Cardiac fibroblast (primary cell): ENCODE measurements at regions not wholly inside any gene's neighbourhood (a gene's known extent, or its start where the extent isn't known, plus 50 kb on each side); places are given as distances from the start of the nearest gene placed in this dataset.

Experiments
- DNase-seq, 2 donors: peaks; one replicate each; pipeline versions ENCODE4 v3.0.0 to v3.0.0-alpha.2; 2010; ENCODE audit warnings: low read depth in 2 of 2
- H3K4me3 ChIP-seq, 2 donors: replicated peaks in 1 of 2; 1 replicate in 1 of 2; 2 replicates in 1 of 2; pipeline ENCODE4 v1.5.1; 2011; ENCODE audit warnings: low read depth in 2 of 2, low read length in 2 of 2, mild to moderate bottlenecking in 2 of 2, moderate library complexity in 1 of 2
- CTCF ChIP-seq: IDR thresholded peaks from one replicate; pipeline ENCODE4 v1.5.1; 2011; ENCODE audit warnings: low read depth, mild to moderate bottlenecking, low read length, inconsistent platforms

DNA sequence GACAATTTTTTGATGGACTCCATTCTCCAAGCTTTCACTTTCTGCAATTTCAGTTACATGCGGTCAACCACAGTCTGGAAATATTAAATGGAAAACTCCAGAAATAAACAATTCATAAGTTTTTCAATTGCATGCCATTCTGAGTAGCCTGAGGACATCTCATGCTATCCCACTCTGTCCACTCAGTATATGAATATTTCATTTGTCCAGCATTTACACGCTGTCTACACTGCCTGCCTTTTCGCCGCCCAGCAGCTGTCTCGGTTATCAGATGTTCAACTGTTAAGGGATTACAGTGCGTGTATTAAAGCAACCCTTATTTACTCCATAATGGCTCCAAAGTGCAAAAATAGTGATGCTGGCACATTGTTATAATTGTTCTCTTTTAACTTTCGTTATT is 116.3 kb downstream of the ADSS2 start:
- H3K4me3 ChIP-seq = no peak overlapping the region
- no peak for DNase-seq
- no peak for TF ChIP-seq CTCF

DNA sequence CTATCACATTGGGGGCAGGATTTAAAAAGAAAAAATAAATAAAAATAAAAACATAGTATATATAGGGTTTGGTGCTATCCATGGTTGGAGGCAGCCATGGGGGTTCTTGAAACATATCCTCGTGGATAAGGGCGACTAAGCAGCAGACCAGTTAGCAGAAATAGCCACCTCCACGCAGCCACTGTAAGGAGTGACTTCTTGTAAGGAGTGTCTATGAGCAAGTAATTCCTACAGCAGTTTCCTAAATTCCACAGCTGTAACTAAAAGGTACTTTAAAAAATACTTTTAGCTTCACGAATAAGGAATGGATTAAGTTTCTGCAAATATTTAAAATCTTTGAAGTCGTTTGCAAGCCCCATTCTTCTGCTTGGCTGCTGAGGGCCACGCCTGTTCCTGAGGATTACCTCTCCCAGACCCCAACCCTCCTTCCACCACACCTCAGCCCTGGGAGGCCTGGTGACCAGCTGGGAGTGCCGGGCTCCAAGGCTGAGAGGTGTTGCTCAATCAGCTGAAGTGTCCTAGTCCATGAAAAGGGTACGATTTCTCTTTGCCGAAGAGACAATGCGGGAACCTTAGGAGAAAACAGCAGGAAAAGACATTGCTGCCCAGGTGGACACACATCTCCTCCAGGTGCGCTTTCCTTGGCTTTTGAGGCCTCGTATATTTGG is 115.3 kb downstream of the ADSS2 start:
- DNase-seq = no peak
- no peak for TF ChIP-seq CTCF
- no peak overlapping the region for H3K4me3 ChIP-seq

- no peak for TF ChIP-seq CTCF
- H3K4me3 ChIP-seq = no peak overlapping the region
- DNase-seq = no peak
Observed at GRCh38 chr1:244337839-244338238, 113.9 kb downstream of the ADSS2 start.

- no peak for DNase-seq
- no peak for TF ChIP-seq CTCF
- no peak overlapping the region for H3K4me3 ChIP-seq
Observed at GRCh38 chr1:244339073-244339692, 112.5 kb downstream of the ADSS2 start.

DNA sequence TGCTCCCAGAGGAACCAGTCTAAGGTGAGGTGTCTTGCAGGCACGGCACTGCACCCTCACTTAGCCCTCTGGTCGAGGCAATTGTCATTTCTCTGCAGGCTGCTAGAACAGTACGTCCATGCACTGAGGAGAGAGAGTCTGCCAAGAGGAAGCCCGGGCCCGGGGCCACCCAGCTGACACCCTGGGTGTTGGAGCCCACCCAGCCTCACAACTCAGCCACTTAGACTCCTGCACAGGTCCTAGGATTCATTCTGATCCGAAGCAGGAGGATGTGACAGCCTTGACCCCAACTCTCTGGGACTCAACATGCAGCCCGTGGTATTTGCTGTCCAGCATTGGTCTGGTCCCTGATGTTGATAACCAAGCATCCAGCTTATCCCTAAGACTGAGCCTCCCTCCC is 111.9 kb downstream of the ADSS2 start:
- no peak for TF ChIP-seq CTCF
- H3K4me3 ChIP-seq = no peak overlapping the region
- DNase-seq = no peak

- H3K4me3 ChIP-seq = no peak overlapping the region
- TF ChIP-seq CTCF = no peak
Observed at GRCh38 chr1:244340396-244340795, 111.3 kb downstream of the ADSS2 start.

More at GRCh38 chr1:244340396-244340795, 111.3 kb downstream of the ADSS2 start:
- no peak for DNase-seq
